ENCODE measurements at regions not wholly inside any gene's neighbourhood (a gene's known extent, or its start where the extent isn't known, plus 50 kb on each side); places are given as distances from the start of the nearest gene placed in this dataset.
"Not testable (repeated sequence)": the region's sequence is repeated elsewhere in the genome, so short reads cannot be mapped to it uniquely, and the experiment has no call there.

DNA sequence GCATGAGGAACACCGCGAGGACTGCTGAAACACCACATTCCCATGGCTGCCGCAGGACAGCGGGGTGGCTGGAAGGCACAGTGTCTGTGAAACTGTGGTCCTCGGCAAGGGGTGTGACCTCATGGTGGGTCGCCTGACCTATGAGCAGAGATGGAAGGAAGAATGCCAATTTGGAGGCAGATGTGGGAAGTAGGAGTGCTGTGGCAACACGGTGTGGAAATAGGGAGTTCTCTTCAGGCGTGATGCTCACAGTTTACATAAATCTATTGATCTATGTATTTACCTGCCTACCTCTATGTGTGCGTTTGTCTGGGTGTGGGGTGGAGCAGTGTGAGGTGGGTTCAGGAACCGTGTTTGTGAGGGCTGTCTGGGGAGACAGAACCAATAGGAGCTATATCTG lies 62.3 kb upstream of the LSM6 start:
- TF ChIP-seq, protein P1, sequence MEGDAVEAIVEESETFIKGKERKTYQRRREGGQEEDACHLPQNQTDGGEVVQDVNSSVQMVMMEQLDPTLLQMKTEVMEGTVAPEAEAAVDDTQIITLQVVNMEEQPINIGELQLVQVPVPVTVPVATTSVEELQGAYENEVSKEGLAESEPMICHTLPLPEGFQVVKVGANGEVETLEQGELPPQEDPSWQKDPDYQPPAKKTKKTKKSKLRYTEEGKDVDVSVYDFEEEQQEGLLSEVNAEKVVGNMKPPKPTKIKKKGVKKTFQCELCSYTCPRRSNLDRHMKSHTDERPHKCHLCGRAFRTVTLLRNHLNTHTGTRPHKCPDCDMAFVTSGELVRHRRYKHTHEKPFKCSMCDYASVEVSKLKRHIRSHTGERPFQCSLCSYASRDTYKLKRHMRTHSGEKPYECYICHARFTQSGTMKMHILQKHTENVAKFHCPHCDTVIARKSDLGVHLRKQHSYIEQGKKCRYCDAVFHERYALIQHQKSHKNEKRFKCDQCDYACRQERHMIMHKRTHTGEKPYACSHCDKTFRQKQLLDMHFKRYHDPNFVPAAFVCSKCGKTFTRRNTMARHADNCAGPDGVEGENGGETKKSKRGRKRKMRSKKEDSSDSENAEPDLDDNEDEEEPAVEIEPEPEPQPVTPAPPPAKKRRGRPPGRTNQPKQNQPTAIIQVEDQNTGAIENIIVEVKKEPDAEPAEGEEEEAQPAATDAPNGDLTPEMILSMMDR (IDR thresholded peaks at IDR 0.05; ENCODE audit: low read length, missing control alignments): no peak
- H3K4me3 ChIP-seq (replicated peaks; ENCODE audit: low read depth, low read length): no peak overlapping the region
- no peak for DNase-seq (ENCODE audit: low read depth)

DNA sequence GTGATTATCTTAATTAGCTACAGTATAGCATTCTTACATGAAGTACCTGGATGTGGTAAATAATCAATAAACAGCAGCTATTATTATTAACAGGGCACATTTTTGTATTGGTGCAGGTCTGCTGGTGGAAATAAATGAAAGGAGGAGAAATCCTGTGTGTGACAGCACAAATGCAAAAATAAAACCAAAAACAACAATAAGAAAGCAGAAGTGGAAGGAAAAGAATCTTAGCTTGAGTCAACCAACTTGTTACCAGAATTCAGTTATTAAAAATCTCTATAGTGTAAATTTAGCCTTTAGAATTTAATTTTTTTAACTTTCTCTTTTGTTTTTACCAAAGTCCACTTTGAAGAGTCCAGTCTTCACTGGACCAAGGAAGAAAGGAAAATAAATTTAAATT lies 63.1 kb upstream of the LSM6 start:
- no peak for DNase-seq (ENCODE audit: low read depth)
- TF ChIP-seq, protein P1 (IDR thresholded peaks at IDR 0.05; ENCODE audit: low read length, missing control alignments): no peak
- H3K4me3 ChIP-seq (replicated peaks; ENCODE audit: low read depth, low read length): no peak overlapping the region

DNA sequence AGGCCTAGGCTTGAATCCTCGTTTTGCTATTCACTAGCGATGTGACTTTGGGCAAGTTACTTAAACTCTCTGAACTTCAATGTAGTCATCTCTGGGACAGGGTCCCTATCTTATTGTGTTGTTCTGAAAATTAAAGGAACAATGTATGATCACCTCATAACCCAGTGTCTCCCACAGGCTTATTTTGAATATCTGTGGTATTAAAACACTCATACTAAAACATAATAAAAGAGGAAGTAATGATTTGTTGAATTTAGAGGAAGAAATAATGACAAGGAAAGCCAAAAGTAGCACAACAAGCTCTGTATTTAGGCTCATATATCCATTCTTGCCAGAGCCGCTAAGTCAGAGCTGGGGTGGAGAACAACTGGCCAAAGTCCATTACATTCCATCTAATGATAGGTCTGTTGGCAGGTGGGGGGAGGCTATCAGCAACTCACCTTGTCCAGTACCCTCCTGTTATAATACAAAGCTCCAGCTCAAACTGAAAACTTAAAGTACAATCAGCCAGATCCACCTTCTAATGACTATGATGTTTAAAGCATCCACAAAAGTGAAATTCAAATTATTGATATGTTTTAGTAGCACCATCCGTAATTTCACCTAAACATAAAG lies 64.5 kb upstream of the LSM6 start:
- TF ChIP-seq, protein P1 (IDR thresholded peaks at IDR 0.05; ENCODE audit: low read length, missing control alignments): no peak
- no peak overlapping the region for H3K4me3 ChIP-seq (replicated peaks; ENCODE audit: low read depth, low read length)
- DNase-seq (ENCODE audit: low read depth): no peak

DNA sequence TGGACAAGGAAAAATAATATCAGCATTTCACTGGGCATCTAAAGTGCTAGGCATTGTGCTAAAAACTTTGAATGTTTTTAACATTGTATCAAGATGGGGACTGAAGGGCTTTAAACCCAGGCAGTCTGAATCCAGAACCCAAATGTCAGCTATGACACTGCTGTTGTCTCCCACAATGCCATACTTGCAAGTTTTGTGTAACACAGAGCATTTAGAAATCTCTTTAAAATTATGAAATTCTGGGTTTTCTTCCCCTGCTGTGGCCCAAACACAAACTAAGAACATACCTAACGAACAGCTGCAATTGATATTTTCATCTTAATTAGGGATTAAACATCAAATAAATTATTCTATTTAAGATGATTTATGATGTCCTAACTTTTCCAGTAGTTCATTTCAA lies 66.8 kb upstream of the LSM6 start:
- H3K4me3 ChIP-seq (replicated peaks; ENCODE audit: low read depth, low read length): no peak overlapping the region
- TF ChIP-seq, protein P1 (IDR thresholded peaks at IDR 0.05; ENCODE audit: low read length, missing control alignments): no peak
- no peak for DNase-seq (ENCODE audit: low read depth)

DNA sequence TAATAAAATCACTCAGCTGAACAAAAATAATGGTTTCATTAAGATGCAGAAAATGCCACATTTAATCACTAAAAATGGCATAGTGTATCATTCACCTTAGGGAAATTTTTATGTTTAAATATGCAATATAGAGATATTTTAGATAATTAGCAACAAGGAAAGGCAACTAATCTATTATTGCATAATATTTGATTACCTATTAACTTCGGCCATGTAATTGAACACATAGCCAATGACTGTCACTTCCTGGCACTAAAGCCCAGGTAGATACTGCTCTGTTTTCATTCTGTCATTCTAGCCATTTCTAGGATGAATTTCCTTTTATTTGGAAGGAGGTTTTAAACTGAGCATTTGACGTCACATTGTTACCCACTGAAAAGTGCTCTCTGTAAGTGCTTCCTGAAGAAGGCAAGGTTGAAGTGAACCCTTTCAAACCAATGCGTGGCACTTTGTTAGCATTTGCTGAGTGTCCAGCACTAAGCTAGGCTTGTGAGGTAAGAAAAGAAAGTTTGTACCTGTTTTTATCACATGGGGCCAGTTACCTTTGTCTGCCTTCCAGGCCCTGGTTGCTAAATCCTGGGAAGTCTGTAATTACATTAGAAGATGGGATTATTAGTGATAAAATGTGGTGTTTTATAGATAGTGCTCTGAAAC lies 67.8 kb upstream of the LSM6 start:
- no peak overlapping the region for H3K4me3 ChIP-seq (replicated peaks; ENCODE audit: low read depth, low read length)
- no peak for DNase-seq (ENCODE audit: low read depth)
- TF ChIP-seq, protein P1 (IDR thresholded peaks at IDR 0.05; ENCODE audit: low read length, missing control alignments): no peak

DNA sequence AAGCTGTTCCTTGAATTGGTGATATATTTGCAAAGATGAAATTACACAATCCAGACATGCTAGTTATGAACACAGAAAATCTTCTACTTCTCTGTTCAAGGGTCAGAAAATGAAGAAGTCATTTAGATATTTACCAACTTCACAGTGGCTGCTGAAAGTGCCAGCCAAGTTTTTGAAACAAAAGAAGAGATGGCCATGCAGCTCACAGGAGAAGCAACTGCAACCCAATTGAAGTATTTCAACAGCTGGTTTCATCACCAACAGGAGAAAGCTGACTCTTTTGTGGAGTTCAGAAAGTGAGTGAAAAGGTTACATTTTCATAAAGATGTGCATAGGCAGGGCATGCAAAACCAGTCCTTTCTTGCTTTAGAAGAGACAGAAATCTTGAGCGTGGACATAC lies 70.1 kb upstream of the LSM6 start:
- DNase-seq (ENCODE audit: low read depth): no peak
- TF ChIP-seq, protein P1 (IDR thresholded peaks at IDR 0.05; ENCODE audit: low read length, missing control alignments): no peak
- H3K4me3 ChIP-seq (replicated peaks; ENCODE audit: low read depth, low read length): no peak overlapping the region

DNA sequence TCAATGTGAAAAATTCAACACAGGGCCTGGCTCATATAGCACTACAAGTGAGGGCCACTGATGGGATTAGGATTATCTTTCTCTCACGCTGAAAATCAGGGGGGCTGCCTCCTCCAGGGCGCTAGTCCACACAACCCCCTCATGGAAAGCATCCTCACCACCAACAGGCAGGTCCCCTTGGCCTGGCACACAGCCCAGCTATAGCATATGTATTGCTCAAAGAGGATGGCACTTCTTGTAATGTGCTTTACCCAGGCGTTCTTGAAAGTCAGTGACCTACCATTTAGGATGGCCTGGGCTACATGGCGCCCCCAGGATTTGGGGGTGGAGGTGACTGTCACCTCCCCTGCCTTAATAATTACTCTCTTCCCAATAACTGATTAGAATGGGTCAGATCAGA lies 71.0 kb upstream of the LSM6 start:
- DNase-seq (ENCODE audit: low read depth): no peak
- no peak overlapping the region for H3K4me3 ChIP-seq (replicated peaks; ENCODE audit: low read depth, low read length)
- TF ChIP-seq, protein P1 (IDR thresholded peaks at IDR 0.05; ENCODE audit: low read length, missing control alignments): no peak

DNA sequence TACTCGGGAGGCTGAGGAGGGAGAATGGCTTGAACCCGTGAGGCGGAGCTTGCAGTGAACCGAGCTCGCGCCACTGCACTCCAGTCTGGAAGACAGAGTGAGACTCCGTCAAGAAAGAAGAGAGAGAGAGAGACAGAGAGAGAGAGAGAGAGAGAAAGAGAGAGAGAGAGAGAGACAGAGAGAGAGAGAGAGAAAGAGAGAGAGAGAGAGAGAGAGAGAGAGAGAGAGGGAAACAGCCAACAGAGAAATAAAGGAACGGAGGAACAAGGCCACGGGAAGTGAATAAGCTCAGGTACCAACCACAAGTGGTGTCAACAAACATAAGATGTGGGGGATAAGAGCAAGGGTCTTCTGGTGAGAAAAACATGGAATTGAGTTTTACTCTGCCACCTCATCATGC lies 71.5 kb upstream of the LSM6 start:
- not testable (repeated sequence) for H3K4me3 ChIP-seq (replicated peaks; ENCODE audit: low read depth, low read length); DNase-seq (ENCODE audit: low read depth)

All from fibroblast of pulmonary artery (primary cell).